K562 (cell line): ENCODE measurements at regions not wholly inside any gene's neighbourhood (a gene's known extent, or its start where the extent isn't known, plus 50 kb on each side); places are given as distances from the start of the nearest gene placed in this dataset.

Experiments used
- ATAC-seq: fragments of 200-7000 bp; cut with Tn5 transposase; 3 replicates; pipeline ENCODE4 v1.9.1; 2020; ENCODE audit warnings: moderate library complexity
- BruUV-seq: library from RNA; stranded (reverse); fragments of 400-500 nt; replicated peaks from 2 replicates; lab custom pipeline; 2021; lab: Mats Ljungman, UMichigan
- CTCF ChIA-PET: fragments of 300-600 bp; formaldehyde crosslinking; extraction: SDS; loops from one replicate; lab custom pipeline; 2021; ENCODE audit warnings: low intra/inter-chr PET ratio; lab: Yijun Ruan, JAX
- POLR2A ChIA-PET: fragments of 300-600, 350-650 bp; sonication (Branson Sonifier 250); formaldehyde crosslinking; extraction: SDS; loops from one replicate; lab custom pipeline; 2021; ENCODE audit warnings: antibody characterized with exemption, inconsistent platforms; lab: Yijun Ruan, JAX
- DNase-seq, 4 experiments: peaks; one replicate each; pipeline versions ENCODE4 v3.0.0 to v3.0.0-alpha.2; 2011 to 2018; ENCODE audit warnings: low spot score in 3 of 4, mixed read lengths in 3 of 4; ENCODE audit errors: extremely low read depth in 1 of 4
- FAIRE-seq: peaks from 2 replicates; lab custom pipeline; 2011; peaks lifted over from hg19 to GRCh38; lab: Jason Lieb, UNC
- H2AFZ ChIP-seq: 2 replicates; pipeline ENCODE4 v1.6.0; 2011; ENCODE audit warnings: low read depth, low read length, control low read depth, inconsistent platforms
- H3K27ac ChIP-seq: fragments of 200-600 bp; 3 replicates; pipeline ENCODE4 v1.8.0; 2011; ENCODE audit warnings: low read depth, mild to moderate bottlenecking, control low read depth, inconsistent platforms, low read length, moderate library complexity, mixed read lengths; ENCODE audit errors: extremely low read depth
- H3K27me3 ChIP-seq, 2 experiments: fragments of 300-600 bp in 1 of 2; 2 replicates in 1 of 2; 3 replicates in 1 of 2; pipeline versions ENCODE4 v1.6.0 to v1.8.0; 2011; ENCODE audit warnings: inconsistent platforms in 2 of 2, low read length in 2 of 2, mild to moderate bottlenecking in 1 of 2, mixed read lengths in 1 of 2, moderate library complexity in 1 of 2; ENCODE audit not compliant: control insufficient read depth in 2 of 2, insufficient read depth in 2 of 2
- H3K36me3 ChIP-seq: fragments of 300-600 bp; 3 replicates; pipeline ENCODE4 v1.8.0; 2011; ENCODE audit warnings: mild to moderate bottlenecking, low read length, inconsistent platforms; ENCODE audit not compliant: control insufficient read depth, insufficient read depth
- H3K4me1 ChIP-seq, 2 experiments: fragments of 200-600 bp in 1 of 2; replicated peaks in 1 of 2; 2 replicates in 1 of 2; 3 replicates in 1 of 2; pipeline versions ENCODE4 v1.5.1 to v1.8.0; 2011; ENCODE audit warnings: inconsistent platforms in 2 of 2, low read length in 2 of 2, mild to moderate bottlenecking in 1 of 2, mixed read lengths in 1 of 2, moderate library complexity in 1 of 2; ENCODE audit not compliant: control insufficient read depth in 2 of 2, insufficient read depth in 2 of 2
- H3K4me2 ChIP-seq: 2 replicates; pipeline ENCODE4 v1.6.1; 2011; ENCODE audit warnings: low read length, control low read depth, inconsistent platforms, mixed read lengths; ENCODE audit not compliant: insufficient read depth
- H3K4me3 ChIP-seq: fragments of 200-600 bp; sonication (generic), shearing (Covaris generic); 2 replicates; pipeline ENCODE4 v1.5.1; 2016; ENCODE audit warnings: control low read depth, inconsistent platforms
- H3K79me2 ChIP-seq: fragments of 200-600 bp; 3 replicates; pipeline ENCODE4 v1.8.0; 2011; ENCODE audit warnings: low read length, inconsistent platforms; ENCODE audit not compliant: control insufficient read depth, insufficient read depth
- H3K9ac ChIP-seq, 2 experiments: 2 replicates each; pipeline versions ENCODE4 v1.6.0 to v1.6.1; 2011; ENCODE audit warnings: low read depth in 2 of 2, low read length in 2 of 2, control low read depth in 1 of 2, inconsistent platforms in 1 of 2, mild to moderate bottlenecking in 1 of 2, mixed read lengths in 1 of 2; ENCODE audit not compliant: insufficient read depth in 1 of 2
- H3K9me1 ChIP-seq: one replicate; pipeline ENCODE4 v1.6.0; 2011; ENCODE audit warnings: inconsistent platforms, mild to moderate bottlenecking, low read length, moderate library complexity; ENCODE audit not compliant: control insufficient read depth, insufficient read depth
- H3K9me3 ChIP-seq: replicated peaks from 2 replicates; pipeline ENCODE4 v1.5.1; 2011; ENCODE audit warnings: low read depth, low read length, inconsistent platforms; ENCODE audit not compliant: control insufficient read depth, insufficient read depth
- H4K20me1 ChIP-seq: replicated peaks from 2 replicates; pipeline ENCODE4 v1.6.1; 2011; ENCODE audit warnings: low read length, inconsistent platforms, mixed read lengths; ENCODE audit not compliant: control insufficient read depth, insufficient read depth
- BMI1 ChIP-seq: fragments of 150-350 bp; IDR thresholded peaks from 2 replicates; pipeline ENCODE4 v1.6.1; 2014; ENCODE audit warnings: low read length
- CBFA2T2 ChIP-seq: fragments of 450-650 bp; conservative IDR thresholded peaks from 2 replicates; pipeline ENCODE4 v1.6.1; 2017; ENCODE audit warnings: mild to moderate bottlenecking
- KLF6 ChIP-seq: fragments of 250-450 bp; sonication (Bioruptor Pico); IDR thresholded peaks from 2 replicates; pipeline ENCODE4 v1.4.0; 2020; ENCODE audit warnings: mild to moderate bottlenecking, moderate library complexity, borderline replicate concordance
- MTA2 ChIP-seq: fragments of 450-650 bp; IDR thresholded peaks from 2 replicates; pipeline ENCODE4 v1.6.1; 2016; ENCODE audit warnings: low read depth
- NEUROD1 ChIP-seq: fragments of 150-350 bp; IDR thresholded peaks from 2 replicates; pipeline ENCODE4 v1.6.1; 2014; ENCODE audit warnings: borderline replicate concordance, low read length, low read depth; ENCODE audit not compliant: partially characterized antibody
- PKNOX1 ChIP-seq: fragments of 450-650 bp; IDR thresholded peaks from 2 replicates; pipeline ENCODE4 v1.6.1; 2016
- SLC30A9 ChIP-seq: fragments of 250-450 bp; sonication (Bioruptor Pico); IDR thresholded peaks from 2 replicates; pipeline ENCODE4 v1.8.0; 2022; ENCODE audit warnings: mild to moderate bottlenecking, moderate library complexity
- SMARCE1 ChIP-seq: fragments of 450-650 bp; IDR thresholded peaks from 2 replicates; pipeline ENCODE4 v1.7.1; 2016; ENCODE audit warnings: mild to moderate bottlenecking
- WGBS: fragments of 100-300 bp; shearing (Covaris generic); methylation state at CpG from one replicate; pipeline ENCODE4 v1.1.6; 2016; ENCODE audit warnings: low coverage, mixed read lengths; ENCODE audit not compliant: insufficient coverage; ENCODE audit errors: missing lambda C conversion rate; 5-methylcytosine and 5-hydroxymethylcytosine counted together
- in situ Hi-C: fragments of 300-500 bp; cut with MboI; formaldehyde crosslinking; loops from 4 replicates; pipeline ENCODE4 v1.15.0; 2018; ENCODE audit warnings: inconsistent platforms, mixed read lengths
- intact Hi-C: fragments of 100-400 bp; cut with micrococcal nuclease; formaldehyde crosslinking; loops from 2 replicates; pipeline ENCODE4 v1.14.2; 2022

GRCh38 chr1:61620536-61620935 lies 104.4 kb downstream of the TM2D1 start (continued):
- TF ChIP-seq PKNOX1 (no peak), SLC30A9 (no peak), NEUROD1 (no peak)
- TF ChIP-seq, all 486 proteins: peak for 0

GRCh38 chr1:61618755-61619154 lies 106.2 kb downstream of the TM2D1 start:
- Histone ChIP-seq H2AFZ (no peak overlapping the region), H3K4me3 (no peak overlapping the region), H3K9me1 (no peaks in the 10 kb centered on the region), H4K20me1 (peaks cover 3% of the 10 kb centered on the region; the same call in 1 of the 2 replicates), H3K9me3 (no peaks in the 10 kb centered on the region), H3K4me2 (no peak overlapping the region), H3K4me1 (no peaks in the 10 kb centered on the region), H3K27me3 (peaks cover 22% of the 10 kb centered on the region in 2 experiments; a peak in 4 of 5 replicates), H3K36me3 (no peaks in the 10 kb centered on the region), H3K9ac (no peak overlapping the region), H3K27ac (no peak overlapping the region), H3K79me2 (no peaks in the 10 kb centered on the region)
- ATAC-seq (no peak), DNase-seq (no peak), FAIRE-seq (no peak)
- WGBS: 0% methylated on average over 7 of the region's 7 CpGs
- intact Hi-C loops: no loop called here
- ChIA-PET POLR2A (no interaction called here), CTCF (interaction anchor here (0.7 kb wide), 1 partner anchor 501 kb away, joined by 4 read pairs; no protein-coding TSS in a partner anchor)
- no peak for TF ChIP-seq SMARCE1
- TF ChIP-seq KLF6 (CRISPR knock-in tag): no peak
- TF ChIP-seq BMI1: no peak
- no peak for TF ChIP-seq MTA2
- TF ChIP-seq CBFA2T2: no peak
- no TSS peak for BruUV-seq
- in situ Hi-C loops: no loop called here
